Stimulated activated CD4-positive, alpha-beta T cell treated with anti-CD3 and anti-CD28 coated beads, Interleukin-15, amount 100 ng/mL, for 24 hours (primary cell): ENCODE measurements at regions not wholly inside any gene's neighbourhood (a gene's known extent, or its start where the extent isn't known, plus 50 kb on each side); places are given as distances from the start of the nearest gene placed in this dataset.
"Not testable (repeated sequence)": the region's sequence is repeated elsewhere in the genome, so short reads cannot be mapped to it uniquely, and the experiment has no call there.

Source experiments
- DNase-seq: peaks from one replicate; pipeline ENCODE4 v3.0.0-alpha.2; 2020

GRCh38 chr4:137825505-137825904 lies 293.2 kb upstream of the PCDH18 start:
- DNase-seq = no peak

GRCh38 chr4:137823007-137823406 lies 290.7 kb upstream of the PCDH18 start:
- DNase-seq = no peak

- DNase-seq = no peak
Observed at GRCh38 chr4:137819964-137820383, 287.7 kb upstream of the PCDH18 start.

- DNase-seq = no peak
Observed at GRCh38 chr4:137812258-137812657, 280.0 kb upstream of the PCDH18 start.

- DNase-seq = no peak
Observed at GRCh38 chr4:137806420-137806819, 274.1 kb upstream of the PCDH18 start.

GRCh38 chr4:137804906-137805495 lies 272.7 kb upstream of the PCDH18 start:
- no peak for DNase-seq

GRCh38 chr4:137800861-137801260 lies 268.6 kb upstream of the PCDH18 start:
- no peak for DNase-seq

GRCh38 chr4:137794764-137795254 lies 262.5 kb upstream of the PCDH18 start:
- no peak for DNase-seq

- not testable (repeated sequence) for DNase-seq
Observed at GRCh38 chr4:137789263-137789662, 257.0 kb upstream of the PCDH18 start.

GRCh38 chr4:137783923-137784322 lies 251.6 kb upstream of the PCDH18 start:
- DNase-seq = not testable (repeated sequence)

GRCh38 chr4:137775701-137776100 lies 243.4 kb upstream of the PCDH18 start:
- DNase-seq = no peak

- DNase-seq = no peak
Observed at GRCh38 chr4:137774501-137774900, 242.2 kb upstream of the PCDH18 start.

GRCh38 chr4:137768881-137769280 lies 236.6 kb upstream of the PCDH18 start:
- no peak for DNase-seq

GRCh38 chr4:137768196-137768595 lies 235.9 kb upstream of the PCDH18 start:
- no peak for DNase-seq

- DNase-seq = no peak
Observed at GRCh38 chr4:137762591-137762990, 230.3 kb upstream of the PCDH18 start.

GRCh38 chr4:137754652-137755471 lies 222.6 kb upstream of the PCDH18 start:
- DNase-seq = no peak

GRCh38 chr4:137749466-137749865 lies 217.2 kb upstream of the PCDH18 start:
- DNase-seq = no peak

- no peak for DNase-seq
Observed at GRCh38 chr4:137748616-137749015, 216.3 kb upstream of the PCDH18 start.

GRCh38 chr4:137740141-137740540 lies 207.8 kb upstream of the PCDH18 start:
- no peak for DNase-seq

GRCh38 chr4:137739391-137739790 lies 207.1 kb upstream of the PCDH18 start:
- DNase-seq = no peak

- no peak for DNase-seq
Observed at GRCh38 chr4:137738375-137738990, 206.2 kb upstream of the PCDH18 start.

GRCh38 chr4:137735561-137736104 lies 203.3 kb upstream of the PCDH18 start:
- DNase-seq = no peak
